Activated CD8-positive, alpha-beta memory T cell treated with anti-CD3 and anti-CD28 coated beads for 48 hours (primary cell): ENCODE measurements at regions not wholly inside any gene's neighbourhood (a gene's known extent, or its start where the extent isn't known, plus 50 kb on each side); places are given as distances from the start of the nearest gene placed in this dataset.

Experiments
- DNase-seq, 3 experiments: peaks; one replicate each; pipeline ENCODE4 v3.0.0-alpha.2; 2020; ENCODE audit warnings: low read depth in 2 of 3, low spot score in 2 of 3

DNA sequence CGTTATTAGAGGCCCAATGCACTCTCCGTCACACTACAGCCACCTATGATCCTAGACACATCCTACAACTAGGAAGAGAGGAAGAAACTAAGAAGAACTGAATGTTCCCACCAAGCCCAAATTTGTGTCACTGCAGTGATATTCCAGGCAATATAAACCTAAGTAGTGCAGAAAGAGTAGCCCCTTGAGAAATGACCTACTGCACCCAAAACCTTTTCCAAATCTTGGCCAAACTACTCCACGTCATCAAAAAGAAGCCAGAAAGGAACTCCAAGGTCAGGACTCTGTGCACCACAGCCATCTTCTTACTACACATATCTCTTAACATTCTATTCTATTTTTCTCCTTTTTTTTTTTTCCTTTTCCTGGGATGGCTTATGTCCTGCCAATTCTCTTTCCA is 60.2 kb downstream of the ADAMTS1 start:
- no peak for DNase-seq

DNA sequence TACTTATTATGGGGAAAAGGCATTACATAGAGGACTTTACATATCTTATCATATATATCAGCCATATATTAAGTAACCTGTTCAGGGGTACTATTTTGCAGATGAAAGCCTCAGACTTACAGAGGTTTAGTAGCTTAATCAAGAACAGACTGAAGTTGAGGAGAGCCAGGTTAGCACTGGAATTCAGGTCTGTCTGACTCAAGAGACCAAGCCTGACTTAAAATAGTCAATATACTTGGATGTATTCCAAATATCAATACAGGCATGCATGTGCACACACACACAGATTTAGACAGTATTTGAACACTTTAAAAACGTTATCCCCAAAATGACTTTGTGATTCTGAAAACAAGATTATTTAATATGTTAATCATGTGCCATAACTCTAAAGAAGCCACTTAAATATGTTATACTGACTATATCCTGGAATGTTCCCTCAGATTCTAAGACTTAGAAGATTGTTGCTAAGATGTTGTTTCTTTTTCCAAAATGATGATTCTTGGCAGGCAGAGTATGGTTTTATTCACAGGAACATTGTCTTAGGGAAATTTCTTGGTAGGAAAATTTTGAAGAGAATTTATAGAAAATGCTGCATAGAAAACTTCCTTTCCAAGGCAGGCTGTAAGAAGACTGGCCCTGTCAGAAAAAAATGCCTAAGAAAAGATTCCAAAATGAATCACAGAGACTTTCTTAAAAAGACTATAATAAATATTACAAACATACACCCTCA is 61.6 kb downstream of the ADAMTS1 start:
- DNase-seq: no peak

GRCh38 chr21:26782747-26783146 is 62.5 kb downstream of the ADAMTS1 start:
- DNase-seq: no peak

GRCh38 chr21:26782331-26782730 is 62.9 kb downstream of the ADAMTS1 start:
- DNase-seq: no peak

- DNase-seq: no peak
These were observed 63.9 kb downstream of the ADAMTS1 start for GRCh38 chr21:26781331-26781730.

GRCh38 chr21:26777166-26777565 is 68.0 kb downstream of the ADAMTS1 start:
- no peak for DNase-seq

- no peak for DNase-seq
These were observed 68.7 kb downstream of the ADAMTS1 start for GRCh38 chr21:26776310-26777021.

- no peak for DNase-seq
These were observed 72.2 kb downstream of the ADAMTS1 start for GRCh38 chr21:26773058-26773457.

GRCh38 chr21:26769613-26770188 is 75.5 kb downstream of the ADAMTS1 start:
- no peak for DNase-seq

- DNase-seq: no peak
These were observed 78.3 kb downstream of the ADAMTS1 start for GRCh38 chr21:26766826-26767325.

- DNase-seq: no peak
These were observed 83.9 kb downstream of the ADAMTS1 start for GRCh38 chr21:26761174-26761915.

DNA sequence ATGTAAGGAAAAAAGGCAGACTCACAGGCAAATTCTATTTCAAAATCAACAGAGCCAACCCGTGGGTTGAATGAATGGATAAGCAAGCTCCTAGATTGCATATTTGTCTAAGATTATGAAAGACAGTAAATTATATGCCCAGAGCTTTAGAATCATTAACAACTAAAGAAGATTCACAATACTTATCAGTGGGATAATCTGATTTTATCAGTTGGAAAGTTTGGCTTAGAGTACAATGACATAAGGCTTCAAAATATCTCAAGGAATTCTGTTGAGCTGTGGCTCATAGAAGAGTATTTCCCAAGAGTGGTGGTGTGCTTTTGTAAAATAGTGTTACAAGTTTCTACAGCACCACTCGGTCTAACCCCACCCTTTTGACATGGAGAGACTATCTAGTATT is 85.5 kb downstream of the ADAMTS1 start:
- no peak for DNase-seq

DNA sequence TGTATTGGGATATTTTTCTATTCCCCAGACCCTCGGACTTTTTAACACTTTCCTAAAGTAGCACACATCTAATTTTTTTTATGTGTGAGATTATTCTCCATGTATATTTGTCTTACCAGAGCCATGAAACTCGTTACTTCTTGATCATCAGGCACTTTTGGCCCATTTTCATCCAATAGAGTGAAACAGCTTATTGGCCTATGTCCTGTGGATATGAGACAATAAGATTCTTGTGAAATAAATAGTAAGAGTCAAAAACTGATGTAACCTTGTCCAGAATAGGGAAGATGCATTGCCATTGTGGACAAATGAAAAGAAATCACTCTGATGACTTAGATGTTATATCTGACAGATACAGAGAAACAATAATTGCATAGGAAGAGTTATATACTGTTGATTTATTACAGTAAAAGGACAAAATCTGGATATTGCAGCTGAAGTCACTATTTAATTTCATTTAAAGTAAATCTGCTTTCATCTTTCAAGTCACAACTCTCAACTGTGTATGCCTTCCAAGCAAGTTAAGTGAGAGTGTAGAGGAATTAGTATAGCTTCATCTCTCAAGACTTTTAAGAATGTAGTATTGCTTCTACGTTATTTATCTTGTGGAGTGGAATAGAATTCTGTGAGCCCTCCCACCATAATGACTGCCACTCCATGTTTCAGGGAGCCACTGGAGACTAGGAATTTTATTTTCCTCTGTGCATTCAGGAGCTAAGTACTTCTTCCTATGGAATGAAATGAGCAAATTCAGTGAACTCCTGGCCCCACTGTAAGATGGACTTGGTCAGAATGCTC is 86.9 kb downstream of the ADAMTS1 start:
- no peak for DNase-seq

- no peak for DNase-seq
These were observed 88.6 kb downstream of the ADAMTS1 start for GRCh38 chr21:26756491-26757159.

GRCh38 chr21:26754853-26755252 is 90.4 kb downstream of the ADAMTS1 start:
- DNase-seq: no peak

DNA sequence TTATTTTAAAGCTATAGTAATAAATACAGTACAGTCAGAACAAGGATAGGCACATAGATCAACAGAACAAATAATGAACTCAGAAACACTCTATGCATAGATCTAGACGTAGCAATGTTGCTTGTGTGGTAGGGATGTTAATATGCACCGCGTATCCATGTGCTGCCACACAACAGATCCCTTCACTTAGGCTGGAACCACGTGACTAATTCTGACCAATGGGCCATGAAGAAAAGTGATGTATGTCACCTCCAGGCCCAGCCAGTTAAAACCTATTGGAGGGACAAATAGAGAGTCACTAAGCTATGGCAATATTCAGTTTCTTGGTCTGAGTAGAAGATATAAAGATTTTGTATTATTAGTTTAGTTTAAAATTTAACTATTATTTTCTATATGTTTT is 91.4 kb downstream of the ADAMTS1 start:
- no peak for DNase-seq

- no peak for DNase-seq
These were observed 92.4 kb downstream of the ADAMTS1 start for GRCh38 chr21:26752849-26753248.

DNA sequence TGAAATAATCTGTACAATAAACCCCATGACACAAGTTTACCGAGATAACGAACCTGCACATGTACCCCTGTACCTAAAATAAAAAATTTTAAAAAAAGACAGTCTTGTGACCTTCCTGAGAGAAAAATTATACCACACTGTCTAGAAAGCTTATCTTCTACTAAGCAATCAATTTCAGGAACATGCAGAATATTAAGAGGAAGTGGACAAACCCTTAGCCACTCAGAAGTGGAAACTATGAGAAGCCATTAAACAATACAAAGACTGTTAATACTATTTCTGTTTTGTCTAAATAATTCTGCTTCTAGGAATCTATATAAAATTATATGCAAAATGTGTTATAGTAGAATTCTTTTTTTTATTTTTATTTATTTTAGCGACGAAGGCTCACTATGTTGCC is 93.9 kb downstream of the ADAMTS1 start:
- DNase-seq: no peak

DNA sequence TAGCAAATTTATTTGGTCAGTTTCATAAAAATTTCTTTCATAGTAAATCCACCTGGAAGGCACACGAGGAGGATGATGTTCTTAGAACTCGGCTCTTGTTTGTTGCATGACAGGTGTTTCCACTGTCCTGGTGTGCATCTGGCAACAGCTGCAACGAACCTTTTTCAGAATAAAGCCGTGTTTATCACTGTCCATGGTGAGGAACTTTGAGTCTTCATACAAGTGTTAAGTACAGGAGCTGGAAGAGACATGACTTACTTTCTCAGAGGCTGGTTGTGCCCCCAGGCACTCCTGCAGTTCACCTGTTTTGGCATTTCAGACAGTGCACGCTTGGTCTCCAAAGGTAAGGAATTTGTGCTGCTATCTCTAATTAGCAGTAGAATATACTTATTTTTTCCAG is 97.1 kb downstream of the ADAMTS1 start:
- DNase-seq: no peak

- DNase-seq: no peak
These were observed 98.0 kb downstream of the ADAMTS1 start for GRCh38 chr21:26747216-26747615.
